GM12872 (cell line): ENCODE measurements at regions not wholly inside any gene's neighbourhood (a gene's known extent, or its start where the extent isn't known, plus 50 kb on each side); places are given as distances from the start of the nearest gene placed in this dataset.

ENCODE experiments used
- CTCF ChIP-seq: IDR thresholded peaks from 3 replicates; pipeline ENCODE4 v1.5.1; 2011; ENCODE audit warnings: low read depth, mild to moderate bottlenecking, low read length, moderate library complexity; ENCODE audit not compliant: insufficient read depth

GRCh38 chr1:113185463-113186104 is 112.6 kb downstream of the LRIG2 start:
- no peak for TF ChIP-seq CTCF

GRCh38 chr1:113190078-113190477 is 117.1 kb downstream of the LRIG2 start:
- TF ChIP-seq CTCF: no peak

GRCh38 chr1:113190930-113191329 is 117.9 kb downstream of the LRIG2 start:
- no peak for TF ChIP-seq CTCF

- TF ChIP-seq CTCF: no peak
These were observed 118.6 kb downstream of the LRIG2 start for GRCh38 chr1:113191579-113192076.

- TF ChIP-seq CTCF: no peak
These were observed 119.2 kb downstream of the LRIG2 start for GRCh38 chr1:113192242-113192641.

GRCh38 chr1:113192980-113193379 is 120.0 kb downstream of the LRIG2 start:
- TF ChIP-seq CTCF: no peak

GRCh38 chr1:113194846-113195830 is 122.1 kb downstream of the LRIG2 start:
- no peak for TF ChIP-seq CTCF
